ENCODE measurements at regions not wholly inside any gene's neighbourhood (a gene's known extent, or its start where the extent isn't known, plus 50 kb on each side); places are given as distances from the start of the nearest gene placed in this dataset.
"Not testable (repeated sequence)": the region's sequence is repeated elsewhere in the genome, so short reads cannot be mapped to it uniquely, and the experiment has no call there.

- TF ChIP-seq POLR2A, CTCF (IDR thresholded peaks at IDR 0.05): not testable (repeated sequence)
Measured at GRCh38 chr4:3594751-3595150, 62.5 kb upstream of the LRPAP1 start.
